ENCODE measurements at regions not wholly inside any gene's neighbourhood (a gene's known extent, or its start where the extent isn't known, plus 50 kb on each side); places are given as distances from the start of the nearest gene placed in this dataset.
"Not testable (repeated sequence)": the region's sequence is repeated elsewhere in the genome, so short reads cannot be mapped to it uniquely, and the experiment has no call there.

GRCh38 chr9:767061-767561, 74.4 kb upstream of the DMRT1 start:
- H2BK15ac ChIP-seq (ENCODE audit: low read depth, low read length); CTCF ChIA-PET: not testable (repeated sequence)
- 63% methylated on average over 4 of the region's 9 CpGs; no CpG with 5 or more reads in 1 of the 2 experiments for WGBS, 2 experiments (ENCODE audit: extremely low coverage in 2 of 2, insufficient read length in 1 of 2)

More at GRCh38 chr9:767061-767561, 74.4 kb upstream of the DMRT1 start:
- POLR2A ChIA-PET (ENCODE audit: unreplicated experiment); H3K23ac ChIP-seq (ENCODE audit: low read depth, low read length); in situ Hi-C loops (cut with MboI; ENCODE audit: low sequenced_read_pairs); H2AK9ac ChIP-seq (replicated peaks; ENCODE audit: low read depth, low read length, poor library complexity); H3K36me3 ChIP-seq (ENCODE audit: control insufficient read depth, insufficient read depth, low read length); H4K8ac ChIP-seq (ENCODE audit: low read depth in 2 of 2, low read length in 2 of 2); H2BK20ac ChIP-seq (ENCODE audit: low read depth, low read length); DNase-seq; H2AFZ ChIP-seq (replicated peaks; ENCODE audit: low read length, poor library complexity); H3K9me3 ChIP-seq (ENCODE audit: control insufficient read depth, insufficient read depth, low read length); H3K4me3 ChIP-seq (ENCODE audit: insufficient read depth, low read depth, low read length); H3K4ac ChIP-seq (ENCODE audit: low read depth, low read length); H3K4me2 ChIP-seq (ENCODE audit: low read depth, low read length); ATAC-seq (ENCODE audit: low read depth); intact Hi-C loops (cut with micrococcal nuclease); H3K27ac ChIP-seq (ENCODE audit: insufficient read depth, low read length); H2AK5ac ChIP-seq (ENCODE audit: low read depth, low read length); H4K5ac ChIP-seq (ENCODE audit: low read depth, low read length); H2BK120ac ChIP-seq (ENCODE audit: low read depth, low read length); BruUV-seq (replicated peaks); H3K14ac ChIP-seq (replicated peaks; ENCODE audit: low read depth, low read length); H3K4me1 ChIP-seq (ENCODE audit: control insufficient read depth, insufficient read depth, low read length); H3K9ac ChIP-seq (ENCODE audit: low read depth, low read length); H3K79me1 ChIP-seq (ENCODE audit: low read depth in 1 of 2, low read length in 2 of 2); H3K18ac ChIP-seq (ENCODE audit: low read depth, low read length); H2BK5ac ChIP-seq (ENCODE audit: low read depth, low read length, poor library complexity, severe bottlenecking); H4K91ac ChIP-seq (ENCODE audit: insufficient read depth, low read depth, low read length); dilution Hi-C loops (cut with HindIII; ENCODE audit: low sequenced_read_pairs, unreplicated experiment); H3K27me3 ChIP-seq (ENCODE audit: control insufficient read depth, insufficient read depth, low read length); H4K20me1 ChIP-seq (ENCODE audit: insufficient read depth, low read length); H3K9me1 ChIP-seq (ENCODE audit: insufficient read depth, low read length); H3K56ac ChIP-seq (ENCODE audit: extremely low read depth, insufficient read depth, low read length): not testable (repeated sequence)

Data from IMR-90 (cell line).